ENCODE measurements at regions not wholly inside any gene's neighbourhood (a gene's known extent, or its start where the extent isn't known, plus 50 kb on each side); places are given as distances from the start of the nearest gene placed in this dataset.

- ATAC-seq (no peak), DNase-seq (no peak)
- Histone ChIP-seq H3K9me2 (replicated peaks; ENCODE audit: low read length) (no peaks in the 10 kb centered on the region), H3K79me2 (ENCODE audit: low read length) (no peaks in the 10 kb centered on the region), H3K27me3 (ENCODE audit: low read length) (no peaks in the 10 kb centered on the region), H3K9me3 (ENCODE audit: low read length) (no peaks in the 10 kb centered on the region), H4K20me1 (ENCODE audit: low read length) (no peaks in the 10 kb centered on the region), H3K4me2 (ENCODE audit: low read length) (no peak overlapping the region), H3K4me3 (ENCODE audit: low read length) (no peak overlapping the region), H3K27ac (ENCODE audit: low read length) (no peak overlapping the region), H2AFZ (ENCODE audit: low read length) (no peak overlapping the region), H3K36me3 (ENCODE audit: low read depth, low read length) (no peaks in the 10 kb centered on the region), H3K9ac (ENCODE audit: low read length) (no peak overlapping the region), H3K4me1 (ENCODE audit: insufficient read depth, low read length) (no peaks in the 10 kb centered on the region), H3F3A (ENCODE audit: low read length, unreplicated experiment) (no peaks in the 10 kb centered on the region)
- TF ChIP-seq EZH2phosphoT487 (IDR thresholded peaks at IDR 0.05; ENCODE audit: borderline replicate concordance, low read length): no peak
- no peak for TF ChIP-seq EZH2 (IDR thresholded peaks at IDR 0.05; ENCODE audit: low read length, unreplicated experiment)
- TF ChIP-seq, protein P1, sequence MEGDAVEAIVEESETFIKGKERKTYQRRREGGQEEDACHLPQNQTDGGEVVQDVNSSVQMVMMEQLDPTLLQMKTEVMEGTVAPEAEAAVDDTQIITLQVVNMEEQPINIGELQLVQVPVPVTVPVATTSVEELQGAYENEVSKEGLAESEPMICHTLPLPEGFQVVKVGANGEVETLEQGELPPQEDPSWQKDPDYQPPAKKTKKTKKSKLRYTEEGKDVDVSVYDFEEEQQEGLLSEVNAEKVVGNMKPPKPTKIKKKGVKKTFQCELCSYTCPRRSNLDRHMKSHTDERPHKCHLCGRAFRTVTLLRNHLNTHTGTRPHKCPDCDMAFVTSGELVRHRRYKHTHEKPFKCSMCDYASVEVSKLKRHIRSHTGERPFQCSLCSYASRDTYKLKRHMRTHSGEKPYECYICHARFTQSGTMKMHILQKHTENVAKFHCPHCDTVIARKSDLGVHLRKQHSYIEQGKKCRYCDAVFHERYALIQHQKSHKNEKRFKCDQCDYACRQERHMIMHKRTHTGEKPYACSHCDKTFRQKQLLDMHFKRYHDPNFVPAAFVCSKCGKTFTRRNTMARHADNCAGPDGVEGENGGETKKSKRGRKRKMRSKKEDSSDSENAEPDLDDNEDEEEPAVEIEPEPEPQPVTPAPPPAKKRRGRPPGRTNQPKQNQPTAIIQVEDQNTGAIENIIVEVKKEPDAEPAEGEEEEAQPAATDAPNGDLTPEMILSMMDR (conservative IDR thresholded peaks at IDR 0.05; ENCODE audit: low read depth, low read length): no peak
- CTCF ChIA-PET: no interaction called here
- intact Hi-C loops (cut with micrococcal nuclease): no loop called here
- BruUV-seq (replicated peaks): no TSS peak
- POLR2A ChIA-PET (ENCODE audit: unreplicated experiment): no interaction called here
Measured at GRCh38 chr1:87993051-87993450, 664.4 kb downstream of the LMO4 start.

GRCh38 chr1:87999852-88000251, 671.2 kb downstream of the LMO4 start:
- H3K27ac ChIP-seq (ENCODE audit: low read length): no peak overlapping the region
- no TSS peak for BruUV-seq (replicated peaks)
- no peaks in the 10 kb centered on the region for H3F3A ChIP-seq (ENCODE audit: low read length, unreplicated experiment)
- H3K9me2 ChIP-seq (replicated peaks; ENCODE audit: low read length): no peaks in the 10 kb centered on the region
- no peaks in the 10 kb centered on the region for H3K27me3 ChIP-seq (ENCODE audit: low read length)
- H3K9ac ChIP-seq (ENCODE audit: low read length): no peak overlapping the region
- no peak for TF ChIP-seq EZH2phosphoT487 (IDR thresholded peaks at IDR 0.05; ENCODE audit: borderline replicate concordance, low read length)
- TF ChIP-seq, protein P1 (conservative IDR thresholded peaks at IDR 0.05; ENCODE audit: low read depth, low read length): no peak
- TF ChIP-seq EZH2 (IDR thresholded peaks at IDR 0.05; ENCODE audit: low read length, unreplicated experiment): no peak
- H3K9me3 ChIP-seq (ENCODE audit: low read length): no peaks in the 10 kb centered on the region
- H3K36me3 ChIP-seq (ENCODE audit: low read depth, low read length): no peaks in the 10 kb centered on the region
- CTCF ChIA-PET: no interaction called here
- no peak overlapping the region for H3K4me3 ChIP-seq (ENCODE audit: low read length)
- POLR2A ChIA-PET (ENCODE audit: unreplicated experiment): no interaction called here
- no peaks in the 10 kb centered on the region for H4K20me1 ChIP-seq (ENCODE audit: low read length)
- no peak for DNase-seq
- H2AFZ ChIP-seq (ENCODE audit: low read length): no peak overlapping the region
- intact Hi-C loops (cut with micrococcal nuclease): loop anchor here (5.0 kb wide), 1 partner anchor 62 kb away; no protein-coding TSS in a partner anchor
- no peak for ATAC-seq
- peaks cover 27% of the 10 kb centered on the region for H3K4me1 ChIP-seq (ENCODE audit: insufficient read depth, low read length)
- no peaks in the 10 kb centered on the region for H3K79me2 ChIP-seq (ENCODE audit: low read length)
- no peak overlapping the region for H3K4me2 ChIP-seq (ENCODE audit: low read length)

DNA sequence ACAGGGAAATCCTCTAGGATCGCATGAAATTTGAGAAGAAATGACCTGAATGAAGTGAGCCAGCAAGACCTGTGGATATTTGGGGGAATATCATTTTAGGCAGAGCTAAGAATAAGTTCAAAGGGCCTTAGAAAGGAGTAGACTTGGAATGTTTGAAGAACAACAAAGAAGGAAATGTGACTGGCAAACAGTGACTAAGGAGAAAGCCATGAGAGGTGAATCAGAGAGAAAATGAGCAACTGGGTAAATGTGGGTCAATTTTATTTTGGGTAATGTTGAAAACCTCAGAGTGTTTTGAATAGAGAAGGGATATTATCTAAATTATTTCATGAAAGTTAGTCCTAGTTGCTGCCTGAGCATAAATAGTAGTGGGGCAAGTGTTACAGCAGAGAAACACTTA, 672.8 kb downstream of the LMO4 start:
- no peaks in the 10 kb centered on the region for H3K9me3 ChIP-seq (ENCODE audit: low read length)
- no peaks in the 10 kb centered on the region for H3F3A ChIP-seq (ENCODE audit: low read length, unreplicated experiment)
- peak overlapping the region; percentile 23; the same call in 1 of the 2 replicates for H3K4me3 ChIP-seq (ENCODE audit: low read length)
- H3K9ac ChIP-seq (ENCODE audit: low read length): no peak overlapping the region
- H3K27ac ChIP-seq (ENCODE audit: low read length): peak overlapping the region; percentile 64
- ATAC-seq: peak; percentile 95
- ChIA-PET POLR2A (ENCODE audit: unreplicated experiment) (interaction anchor here (0.7 kb wide), 1 partner anchor 43 kb away, joined by 3 read pairs; no protein-coding TSS in a partner anchor), CTCF (interaction anchor here (0.6 kb wide), 1 partner anchor 179 kb away, joined by 4 read pairs; no protein-coding TSS in a partner anchor)
- DNase-seq: peak; percentile 85
- 0 out of 2 replicates have a peak overlapping the region, but pooled peaks have one; percentile 19 for H2AFZ ChIP-seq (ENCODE audit: low read length)
- H3K27me3 ChIP-seq (ENCODE audit: low read length): no peaks in the 10 kb centered on the region
- BruUV-seq (replicated peaks): no TSS peak
- H3K4me2 ChIP-seq (ENCODE audit: low read length): peak overlapping the region; percentile 76
- intact Hi-C loops (cut with micrococcal nuclease): loop anchor here (5.0 kb wide), 1 partner anchor 61 kb away; no protein-coding TSS in a partner anchor
- no peaks in the 10 kb centered on the region for H4K20me1 ChIP-seq (ENCODE audit: low read length)
- H3K36me3 ChIP-seq (ENCODE audit: low read depth, low read length): no peaks in the 10 kb centered on the region
- no peaks in the 10 kb centered on the region for H3K79me2 ChIP-seq (ENCODE audit: low read length)
- H3K4me1 ChIP-seq (ENCODE audit: insufficient read depth, low read length): peaks cover 27% of the 10 kb centered on the region
- TF ChIP-seq, protein P1 (conservative IDR thresholded peaks at IDR 0.05; ENCODE audit: low read depth, low read length): no peak
- no peak for TF ChIP-seq EZH2 (IDR thresholded peaks at IDR 0.05; ENCODE audit: low read length, unreplicated experiment)
- no peak for TF ChIP-seq EZH2phosphoT487 (IDR thresholded peaks at IDR 0.05; ENCODE audit: borderline replicate concordance, low read length)
- H3K9me2 ChIP-seq (replicated peaks; ENCODE audit: low read length): no peaks in the 10 kb centered on the region

Measured in PC-3 (cell line).